PC-3 (cell line): ENCODE measurements at regions not wholly inside any gene's neighbourhood (a gene's known extent, or its start where the extent isn't known, plus 50 kb on each side); places are given as distances from the start of the nearest gene placed in this dataset.

Experiments
- CTCF ChIP-seq: fragments of 300-600 bp; sonication (generic); conservative IDR thresholded peaks from 2 replicates; pipeline ENCODE4 v1.5.1; 2017; ENCODE audit warnings: antibody characterized with exemption, low read depth, mild to moderate bottlenecking, low read length
- EZH2 ChIP-seq: fragments of 300-600 bp; sonication (generic); IDR thresholded peaks from one replicate; pipeline ENCODE4 v1.6.1; 2017; ENCODE audit warnings: antibody characterized with exemption, mild to moderate bottlenecking, low read length; ENCODE audit not compliant: unreplicated experiment

DNA sequence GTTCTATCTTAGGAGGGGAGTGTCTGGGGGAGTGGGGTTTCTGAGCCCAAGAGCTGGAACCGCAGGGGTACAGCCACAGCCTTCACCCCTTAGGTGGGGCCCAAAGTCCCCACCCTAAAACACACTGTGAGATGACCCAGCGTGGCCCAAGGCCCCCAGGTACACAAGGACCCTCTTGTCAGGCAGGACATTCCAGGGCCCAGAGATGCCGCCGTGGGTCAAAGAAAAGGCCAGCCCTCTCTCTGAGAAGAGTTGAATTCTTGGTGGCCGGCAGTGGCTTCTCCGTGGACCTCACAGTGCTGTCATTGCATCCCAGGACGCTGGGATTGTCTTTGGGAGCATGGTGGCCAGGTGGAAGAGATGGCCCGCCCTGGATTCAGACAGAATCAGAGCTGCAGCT lies 176.3 kb upstream of the C1orf174 start:
- no peak for TF ChIP-seq CTCF
- TF ChIP-seq EZH2: no peak
